ENCODE measurements at regions not wholly inside any gene's neighbourhood (a gene's known extent, or its start where the extent isn't known, plus 50 kb on each side); places are given as distances from the start of the nearest gene placed in this dataset.

GRCh38 chr16:35751191-35751941, 2292.0 kb downstream of the TP53TG3F start:
- H3K9ac ChIP-seq (ENCODE audit: low read length) = no peak overlapping the region
- H3K36me3 ChIP-seq (replicated peaks; ENCODE audit: low read depth, low read length) = no peaks in the 10 kb centered on the region
- H3K4me2 ChIP-seq (ENCODE audit: low read length) = no peak overlapping the region
- TF ChIP-seq CTCF (IDR thresholded peaks at IDR 0.05; ENCODE audit: low read depth, low read length) (no peak), EZH2phosphoT487 (IDR thresholded peaks at IDR 0.05; ENCODE audit: low read depth) (no peak)
- H3K27me3 ChIP-seq (ENCODE audit: low read depth, low read length) = no peaks in the 10 kb centered on the region
- H4K20me1 ChIP-seq (ENCODE audit: insufficient read depth, low read length) = no peaks in the 10 kb centered on the region
- no peak overlapping the region for H2AFZ ChIP-seq (ENCODE audit: low read depth, low read length)
- H3K9me3 ChIP-seq (ENCODE audit: insufficient read depth, low read length) = no peaks in the 10 kb centered on the region
- no peak overlapping the region for H3K4me3 ChIP-seq (ENCODE audit: low read length)
- no peaks in the 10 kb centered on the region for H3K4me1 ChIP-seq (ENCODE audit: low read length)
- H3K27ac ChIP-seq (ENCODE audit: low read length) = no peak overlapping the region
- no peaks in the 10 kb centered on the region for H3K79me2 ChIP-seq (ENCODE audit: low read length)

GRCh38 chr16:35752012-35752772, 2292.8 kb downstream of the TP53TG3F start:
- no peak overlapping the region for H3K4me2 ChIP-seq (ENCODE audit: low read length)
- no peaks in the 10 kb centered on the region for H3K27me3 ChIP-seq (ENCODE audit: low read depth, low read length)

GRCh38 chr16:35752773-35753558, 2293.6 kb downstream of the TP53TG3F start:
- Histone ChIP-seq H2AFZ (ENCODE audit: low read depth, low read length) (no peak overlapping the region), H3K36me3 (replicated peaks; ENCODE audit: low read depth, low read length) (no peaks in the 10 kb centered on the region), H3K27ac (ENCODE audit: low read length) (no peak overlapping the region), H3K27me3 (ENCODE audit: low read depth, low read length) (no peaks in the 10 kb centered on the region), H3K79me2 (ENCODE audit: low read length) (no peaks in the 10 kb centered on the region), H3K9ac (ENCODE audit: low read length) (no peak overlapping the region), H4K20me1 (ENCODE audit: insufficient read depth, low read length) (no peaks in the 10 kb centered on the region), H3K4me2 (ENCODE audit: low read length) (no peak overlapping the region), H3K4me3 (ENCODE audit: low read length) (no peak overlapping the region), H3K4me1 (ENCODE audit: low read length) (no peaks in the 10 kb centered on the region), H3K9me3 (ENCODE audit: insufficient read depth, low read length) (no peaks in the 10 kb centered on the region)
- TF ChIP-seq EZH2phosphoT487 (IDR thresholded peaks at IDR 0.05; ENCODE audit: low read depth) = no peak

More at GRCh38 chr16:35752012-35752772, 2292.8 kb downstream of the TP53TG3F start:
- TF ChIP-seq CTCF (IDR thresholded peaks at IDR 0.05; ENCODE audit: low read depth, low read length) (no peak), EZH2phosphoT487 (IDR thresholded peaks at IDR 0.05; ENCODE audit: low read depth) (no peak)
- H3K9ac ChIP-seq (ENCODE audit: low read length) = no peak overlapping the region
- H3K36me3 ChIP-seq (replicated peaks; ENCODE audit: low read depth, low read length) = no peaks in the 10 kb centered on the region
- H3K9me3 ChIP-seq (ENCODE audit: insufficient read depth, low read length) = no peaks in the 10 kb centered on the region
- H3K27ac ChIP-seq (ENCODE audit: low read length) = no peak overlapping the region
- H2AFZ ChIP-seq (ENCODE audit: low read depth, low read length) = no peak overlapping the region
- H4K20me1 ChIP-seq (ENCODE audit: insufficient read depth, low read length) = no peaks in the 10 kb centered on the region
- H3K79me2 ChIP-seq (ENCODE audit: low read length) = no peaks in the 10 kb centered on the region
- H3K4me3 ChIP-seq (ENCODE audit: low read length) = no peak overlapping the region
- H3K4me1 ChIP-seq (ENCODE audit: low read length) = no peaks in the 10 kb centered on the region

GRCh38 chr16:35753559-35754390, 2294.4 kb downstream of the TP53TG3F start:
- Histone ChIP-seq H3K27me3 (ENCODE audit: low read depth, low read length) (no peaks in the 10 kb centered on the region), H3K36me3 (replicated peaks; ENCODE audit: low read depth, low read length) (no peaks in the 10 kb centered on the region), H3K4me2 (ENCODE audit: low read length) (no peak overlapping the region), H3K79me2 (ENCODE audit: low read length) (no peaks in the 10 kb centered on the region), H3K9me3 (ENCODE audit: insufficient read depth, low read length) (no peaks in the 10 kb centered on the region), H4K20me1 (ENCODE audit: insufficient read depth, low read length) (no peaks in the 10 kb centered on the region), H3K9ac (ENCODE audit: low read length) (no peak overlapping the region), H3K4me3 (ENCODE audit: low read length) (no peak overlapping the region), H2AFZ (ENCODE audit: low read depth, low read length) (no peak overlapping the region), H3K4me1 (ENCODE audit: low read length) (no peaks in the 10 kb centered on the region), H3K27ac (ENCODE audit: low read length) (no peak overlapping the region)
- no peak for TF ChIP-seq CTCF (IDR thresholded peaks at IDR 0.05; ENCODE audit: low read depth, low read length)
- no peak for TF ChIP-seq EZH2phosphoT487 (IDR thresholded peaks at IDR 0.05; ENCODE audit: low read depth)

All from OCI-LY3 (cell line).